ENCODE measurements at regions not wholly inside any gene's neighbourhood (a gene's known extent, or its start where the extent isn't known, plus 50 kb on each side); places are given as distances from the start of the nearest gene placed in this dataset.

GRCh38 chr6:125546841-125547251 lies 202.6 kb upstream of the HEY2 start:
- H3K27me3 ChIP-seq = no peaks in the 10 kb centered on the region
- peaks cover 0 to 8% (median 0%) of the 10 kb centered on the region in 3 donors for H3K4me1 ChIP-seq
- TF ChIP-seq, protein P1, sequence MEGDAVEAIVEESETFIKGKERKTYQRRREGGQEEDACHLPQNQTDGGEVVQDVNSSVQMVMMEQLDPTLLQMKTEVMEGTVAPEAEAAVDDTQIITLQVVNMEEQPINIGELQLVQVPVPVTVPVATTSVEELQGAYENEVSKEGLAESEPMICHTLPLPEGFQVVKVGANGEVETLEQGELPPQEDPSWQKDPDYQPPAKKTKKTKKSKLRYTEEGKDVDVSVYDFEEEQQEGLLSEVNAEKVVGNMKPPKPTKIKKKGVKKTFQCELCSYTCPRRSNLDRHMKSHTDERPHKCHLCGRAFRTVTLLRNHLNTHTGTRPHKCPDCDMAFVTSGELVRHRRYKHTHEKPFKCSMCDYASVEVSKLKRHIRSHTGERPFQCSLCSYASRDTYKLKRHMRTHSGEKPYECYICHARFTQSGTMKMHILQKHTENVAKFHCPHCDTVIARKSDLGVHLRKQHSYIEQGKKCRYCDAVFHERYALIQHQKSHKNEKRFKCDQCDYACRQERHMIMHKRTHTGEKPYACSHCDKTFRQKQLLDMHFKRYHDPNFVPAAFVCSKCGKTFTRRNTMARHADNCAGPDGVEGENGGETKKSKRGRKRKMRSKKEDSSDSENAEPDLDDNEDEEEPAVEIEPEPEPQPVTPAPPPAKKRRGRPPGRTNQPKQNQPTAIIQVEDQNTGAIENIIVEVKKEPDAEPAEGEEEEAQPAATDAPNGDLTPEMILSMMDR (IDR thresholded peaks at IDR 0.05) = peak in 1 of 6 experiments; percentile 11
- no peak for TF ChIP-seq POLR2A (IDR thresholded peaks at IDR 0.05)
- no peak overlapping the region for H3K27ac ChIP-seq
- H3K36me3 ChIP-seq = no peaks in the 10 kb centered on the region
- no peak for DNase-seq
- H3K4me3 ChIP-seq = peak overlapping the region in 1 of 4 donors; percentile 4
- H3K9me3 ChIP-seq = no peaks in the 10 kb centered on the region
- intact Hi-C loops (cut with DNase I) = no loop called here
- 30 to 45% methylated on average over 3 to 4 of the region's 5 CpGs for WGBS, 2 donors

DNA sequence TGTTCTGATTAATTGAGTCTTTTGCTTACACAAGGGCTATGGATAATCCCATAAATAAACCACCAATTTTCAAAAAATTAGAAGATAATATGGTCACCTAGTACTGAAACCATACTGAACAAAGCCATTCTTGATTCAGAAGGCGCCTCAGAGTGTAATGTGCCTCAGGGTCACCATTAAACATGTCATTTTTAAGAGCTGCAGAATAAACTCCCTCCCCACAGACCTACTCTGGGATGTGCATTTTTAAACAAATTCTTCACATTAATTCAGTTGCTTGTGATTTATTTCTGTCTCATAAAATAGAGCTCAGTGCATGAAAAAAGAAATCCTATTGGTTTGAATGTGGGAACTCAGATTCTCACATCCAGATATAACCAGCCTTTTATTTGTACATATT lies 202.1 kb upstream of the HEY2 start:
- WGBS, 2 donors = 36 to 61% methylated on average over 1 of the region's 1 CpG
- TF ChIP-seq POLR2A (IDR thresholded peaks at IDR 0.05) = no peak
- TF ChIP-seq, protein P1 (IDR thresholded peaks at IDR 0.05) = no peak
- no peaks in the 10 kb centered on the region for H3K9me3 ChIP-seq
- H3K36me3 ChIP-seq = no peaks in the 10 kb centered on the region
- H3K27me3 ChIP-seq = no peaks in the 10 kb centered on the region
- intact Hi-C loops (cut with DNase I) = no loop called here
- H3K4me3 ChIP-seq = no peak overlapping the region
- no peak for DNase-seq
- H3K27ac ChIP-seq = no peak overlapping the region
- H3K4me1 ChIP-seq = peaks cover 0 to 8% (median 0%) of the 10 kb centered on the region in 3 donors

DNA sequence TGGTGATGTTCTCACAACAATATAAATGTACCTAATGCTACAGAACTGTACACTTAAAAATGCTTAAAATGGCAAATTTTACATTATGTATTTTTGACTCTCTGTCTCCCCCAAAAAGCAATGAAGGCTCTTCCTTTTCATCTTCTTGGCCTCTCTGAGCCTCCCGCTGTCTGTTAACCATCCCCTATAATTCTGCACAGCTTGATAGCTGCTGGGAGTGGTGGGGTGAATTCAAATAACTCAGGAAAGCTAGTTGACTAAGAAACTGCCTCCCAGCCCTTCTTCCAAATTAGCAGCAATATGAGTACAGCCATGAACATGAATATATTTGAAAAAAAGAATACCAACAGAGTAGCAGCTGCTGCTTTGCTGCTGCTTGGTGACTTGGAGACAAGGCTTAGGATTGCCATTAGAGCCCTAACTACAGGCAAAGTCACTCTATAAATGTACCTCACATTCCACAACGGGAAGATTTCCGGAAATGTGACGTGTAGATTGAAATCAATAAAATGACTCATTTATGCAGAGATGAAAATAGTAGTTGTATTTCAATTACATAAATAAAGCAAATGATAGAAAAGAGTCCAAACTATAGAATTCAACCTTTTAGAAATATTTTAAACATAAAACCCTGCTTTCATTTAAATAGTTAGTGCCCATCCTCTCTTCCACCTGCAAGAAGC lies 200.1 kb upstream of the HEY2 start:
- no peak for DNase-seq

GRCh38 chr6:125550892-125551291 lies 198.5 kb upstream of the HEY2 start:
- intact Hi-C loops (cut with DNase I) = no loop called here
- TF ChIP-seq POLR2A (IDR thresholded peaks at IDR 0.05) = no peak
- TF ChIP-seq, protein P1 (IDR thresholded peaks at IDR 0.05) = no peak
- no peak for DNase-seq

More for the DNA sequence above, 200.1 kb upstream of the HEY2 start:
- H3K4me1 ChIP-seq = peaks cover 0 to 8% (median 0%) of the 10 kb centered on the region in 3 donors
- H3K4me3 ChIP-seq = no peak overlapping the region
- TF ChIP-seq, protein P1 (IDR thresholded peaks at IDR 0.05) = no peak
- no peak for TF ChIP-seq POLR2A (IDR thresholded peaks at IDR 0.05)
- intact Hi-C loops (cut with DNase I) = no loop called here
- no peaks in the 10 kb centered on the region for H3K9me3 ChIP-seq
- no peaks in the 10 kb centered on the region for H3K27me3 ChIP-seq
- no peak overlapping the region for H3K27ac ChIP-seq
- 77 to 80% methylated on average over 4 of the region's 4 CpGs for WGBS, 2 donors
- no peaks in the 10 kb centered on the region for H3K36me3 ChIP-seq

GRCh38 chr6:125552819-125553218 lies 196.6 kb upstream of the HEY2 start:
- no peaks in the 10 kb centered on the region for H3K27me3 ChIP-seq
- WGBS, 2 donors = 83 to 86% methylated on average over 1 of the region's 1 CpG
- H3K9me3 ChIP-seq = no peaks in the 10 kb centered on the region
- H3K4me3 ChIP-seq = no peak overlapping the region
- no peak overlapping the region for H3K27ac ChIP-seq
- TF ChIP-seq, protein P1 (IDR thresholded peaks at IDR 0.05) = no peak
- no peak for TF ChIP-seq POLR2A (IDR thresholded peaks at IDR 0.05)
- H3K36me3 ChIP-seq = no peaks in the 10 kb centered on the region
- intact Hi-C loops (cut with DNase I) = no loop called here
- H3K4me1 ChIP-seq = no peaks in the 10 kb centered on the region
- no peak for DNase-seq

More at GRCh38 chr6:125550892-125551291, 198.5 kb upstream of the HEY2 start:
- no peaks in the 10 kb centered on the region for H3K9me3 ChIP-seq
- no peaks in the 10 kb centered on the region for H3K27me3 ChIP-seq
- no peaks in the 10 kb centered on the region for H3K36me3 ChIP-seq
- H3K27ac ChIP-seq = no peak overlapping the region
- H3K4me1 ChIP-seq = peaks cover 0 to 8% (median 0%) of the 10 kb centered on the region in 3 donors
- 86 to 96% methylated on average over 6 of the region's 6 CpGs for WGBS, 2 donors
- no peak overlapping the region for H3K4me3 ChIP-seq
